ENCODE measurements at regions not wholly inside any gene's neighbourhood (a gene's known extent, or its start where the extent isn't known, plus 50 kb on each side); places are given as distances from the start of the nearest gene placed in this dataset.
"Not testable (repeated sequence)": the region's sequence is repeated elsewhere in the genome, so short reads cannot be mapped to it uniquely, and the experiment has no call there.

DNA sequence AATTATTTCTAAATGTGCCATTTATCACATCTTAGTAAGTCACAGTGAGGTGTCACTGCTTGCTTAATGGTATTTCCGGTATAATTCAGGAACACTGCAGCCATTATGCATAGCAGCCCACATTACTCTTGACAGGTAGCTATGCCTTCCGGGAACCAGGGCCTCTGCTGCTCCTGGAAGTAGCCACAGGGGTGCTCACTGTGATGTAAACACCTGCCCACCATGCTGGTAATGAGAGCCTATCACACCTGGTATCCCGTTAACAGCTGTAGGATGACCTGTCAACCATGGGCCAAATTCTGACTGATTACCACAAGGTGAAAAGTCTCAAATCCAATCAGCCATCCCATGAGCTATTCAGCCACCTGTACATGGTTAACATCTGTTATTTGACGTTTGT lies 647.0 kb upstream of the NXPH2 start:
- Histone ChIP-seq H3K36me3 (no peaks in the 10 kb centered on the region), H3K9me3 (no peaks in the 10 kb centered on the region), H3K27ac (replicated peaks in 1 of 4) (no peak overlapping the region), H3K27me3 (no peaks in the 10 kb centered on the region), H3K4me1 (no peaks in the 10 kb centered on the region), H3K4me3 (no peak overlapping the region)
- no peak for TF ChIP-seq POLR2AphosphoS5 (IDR thresholded peaks at IDR 0.05)
- TF ChIP-seq CTCF (IDR thresholded peaks at IDR 0.05), result no peak
- TF ChIP-seq POLR2A (IDR thresholded peaks at IDR 0.05; ENCODE audit: low read depth), result no peak
- TF ChIP-seq EP300 (IDR thresholded peaks at IDR 0.05), result no peak
- 81% methylated on average over 4 of the region's 4 CpGs for WGBS
- intact Hi-C loops (cut with DNase I), result no loop called here
- no peak for DNase-seq (ENCODE audit: extremely low spot score)

DNA sequence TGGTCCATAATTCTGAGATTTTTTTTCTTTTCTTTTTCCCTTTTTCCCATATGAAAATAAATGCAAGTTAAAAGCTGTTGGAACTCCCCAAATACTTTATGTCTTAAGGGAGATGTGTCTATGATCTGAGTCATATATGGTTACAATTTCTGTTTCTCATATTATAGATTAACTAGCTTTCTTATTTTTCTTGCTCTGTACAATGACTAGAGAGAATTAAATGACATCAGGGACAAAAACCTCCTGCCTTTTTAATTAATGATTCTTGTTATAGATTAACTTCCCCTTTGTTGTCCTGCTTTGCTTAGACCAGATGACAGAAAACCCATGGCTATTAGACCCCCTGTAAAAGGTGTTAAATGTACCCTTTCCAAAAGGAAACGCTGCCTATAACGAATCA lies 643.9 kb upstream of the NXPH2 start:
- intact Hi-C loops (cut with DNase I), result no loop called here
- no peaks in the 10 kb centered on the region for H3K36me3 ChIP-seq
- H3K4me3 ChIP-seq, result no peak overlapping the region
- no peaks in the 10 kb centered on the region for H3K4me1 ChIP-seq
- DNase-seq (ENCODE audit: extremely low spot score), result no peak
- TF ChIP-seq CTCF (IDR thresholded peaks at IDR 0.05), result no peak
- H3K27me3 ChIP-seq, result no peaks in the 10 kb centered on the region
- no peaks in the 10 kb centered on the region for H3K9me3 ChIP-seq
- H3K27ac ChIP-seq (replicated peaks in 1 of 4), result no peak overlapping the region
- 86% methylated on average over 2 of the region's 2 CpGs for WGBS

- DNase-seq (ENCODE audit: extremely low spot score), result no peak
- Histone ChIP-seq H3K27ac (replicated peaks in 1 of 4) (no peak overlapping the region), H3K9me3 (peaks cover 0 to 8% (median 2%) of the 10 kb centered on the region in 4 donors), H3K36me3 (no peaks in the 10 kb centered on the region), H3K4me3 (no peak overlapping the region), H3K27me3 (no peaks in the 10 kb centered on the region), H3K4me1 (no peaks in the 10 kb centered on the region)
- intact Hi-C loops (cut with DNase I), result no loop called here
- WGBS, result 83% methylated on average over 8 of the region's 8 CpGs
- TF ChIP-seq POLR2AphosphoS5 (IDR thresholded peaks at IDR 0.05) (no peak), CTCF (IDR thresholded peaks at IDR 0.05) (no peak), EP300 (IDR thresholded peaks at IDR 0.05) (no peak), POLR2A (IDR thresholded peaks at IDR 0.05; ENCODE audit: low read depth) (no peak)
Observed at GRCh38 chr2:139411236-139411635, 631.0 kb upstream of the NXPH2 start.

- DNase-seq (ENCODE audit: extremely low spot score); H3K9me3 ChIP-seq; H3K4me1 ChIP-seq; intact Hi-C loops (cut with DNase I); H3K36me3 ChIP-seq; H3K27ac ChIP-seq (replicated peaks in 1 of 4); H3K27me3 ChIP-seq; H3K4me3 ChIP-seq: not testable (repeated sequence)
- 85% methylated on average over 14 of the region's 15 CpGs for WGBS
Observed at GRCh38 chr2:139410833-139411174, 630.6 kb upstream of the NXPH2 start.

DNA sequence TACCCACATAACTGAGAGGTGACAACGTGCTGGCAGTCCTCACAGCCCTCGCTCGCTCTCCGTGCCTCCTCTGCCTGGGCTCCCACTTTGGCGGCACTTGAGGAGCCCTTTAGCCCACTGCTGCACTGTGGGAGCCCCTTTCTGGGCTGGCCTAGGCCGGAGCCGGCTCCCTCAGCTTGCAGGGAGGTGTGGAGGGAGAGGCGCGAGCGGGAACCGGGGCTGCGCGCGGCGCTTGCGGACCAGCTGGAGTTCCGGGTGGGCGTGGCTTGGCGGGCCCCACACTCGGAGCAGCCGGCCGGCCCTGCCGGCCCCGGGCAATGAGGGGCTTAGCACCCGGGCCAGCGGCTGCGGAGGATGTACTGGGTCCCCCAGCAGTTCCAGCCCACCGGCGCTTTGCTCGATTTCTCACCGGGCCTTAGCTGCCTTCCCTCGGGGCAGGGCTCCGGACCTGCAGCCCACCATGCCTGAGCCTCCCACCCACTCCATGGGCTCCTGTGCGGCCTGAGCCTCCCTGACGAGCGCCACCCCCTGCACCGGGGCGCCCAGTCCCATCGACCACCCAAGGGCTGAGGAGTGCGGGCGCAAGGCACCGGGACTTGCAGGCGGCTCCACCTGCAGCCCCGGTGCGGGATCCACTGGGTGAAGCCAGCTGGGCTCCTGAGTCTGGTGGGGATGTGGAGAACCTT lies 630.1 kb upstream of the NXPH2 start:
- H3K9me3 ChIP-seq; H3K27me3 ChIP-seq; H3K36me3 ChIP-seq; intact Hi-C loops (cut with DNase I); H3K4me3 ChIP-seq; DNase-seq (ENCODE audit: extremely low spot score); H3K4me1 ChIP-seq; H3K27ac ChIP-seq (replicated peaks in 1 of 4): not testable (repeated sequence)
- WGBS, result 89% methylated on average over 23 of the region's 45 CpGs

DNA sequence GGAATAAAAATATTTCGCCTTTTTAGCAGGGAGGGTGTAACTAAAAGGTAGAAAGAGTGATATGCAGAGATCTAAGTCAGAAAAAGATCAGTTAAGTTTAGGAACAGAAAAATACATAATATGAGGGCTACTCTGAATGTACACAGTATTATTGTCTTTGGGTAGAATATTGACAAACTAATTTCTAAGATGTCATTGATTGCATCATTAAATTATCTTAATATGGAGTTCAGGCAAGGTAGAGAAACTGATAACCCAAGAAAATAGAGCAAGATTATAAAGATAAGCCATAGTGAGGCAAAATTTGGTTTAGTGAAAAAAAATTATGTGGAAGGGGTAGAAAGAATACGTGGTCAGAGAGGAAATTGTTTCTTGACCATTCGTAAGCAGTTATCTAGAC lies 629.0 kb upstream of the NXPH2 start:
- WGBS, result 68% methylated on average over 3 of the region's 3 CpGs
- Histone ChIP-seq H3K36me3 (no peaks in the 10 kb centered on the region), H3K27ac (replicated peaks in 1 of 4) (no peak overlapping the region), H3K27me3 (no peaks in the 10 kb centered on the region), H3K4me1 (no peaks in the 10 kb centered on the region), H3K9me3 (no peaks in the 10 kb centered on the region), H3K4me3 (no peak overlapping the region)
- DNase-seq (ENCODE audit: extremely low spot score), result no peak
- TF ChIP-seq CTCF (IDR thresholded peaks at IDR 0.05) (no peak), EP300 (IDR thresholded peaks at IDR 0.05) (no peak), POLR2AphosphoS5 (IDR thresholded peaks at IDR 0.05) (no peak), POLR2A (IDR thresholded peaks at IDR 0.05; ENCODE audit: low read depth) (no peak)
- intact Hi-C loops (cut with DNase I), result no loop called here

Measured in esophagus muscularis mucosa (tissue), 4 donors.